ENCODE measurements at regions not wholly inside any gene's neighbourhood (a gene's known extent, or its start where the extent isn't known, plus 50 kb on each side); places are given as distances from the start of the nearest gene placed in this dataset.
"Not testable (repeated sequence)": the region's sequence is repeated elsewhere in the genome, so short reads cannot be mapped to it uniquely, and the experiment has no call there.

GRCh38 chr2:235105821-235106359 is 154.1 kb downstream of the SH3BP4 start:
- intact Hi-C loops (cut with DNase I; ENCODE audit: low total_unique reads): no loop called here
- no peak for TF ChIP-seq CTCF (IDR thresholded peaks at IDR 0.05)
- TF ChIP-seq POLR2A (IDR thresholded peaks at IDR 0.05): no peak

GRCh38 chr2:235106874-235107639 is 155.2 kb downstream of the SH3BP4 start:
- WGBS, 2 donors: 53 to 62% methylated on average over 10 of the region's 10 CpGs
- intact Hi-C loops (cut with DNase I; ENCODE audit: low total_unique reads): no loop called here
- peak in 1 of 2 donors; percentile 47 for DNase-seq (ENCODE audit: low spot score in 2 of 2)
- H3K4me3 ChIP-seq (ENCODE audit: low read depth, poor library complexity, severe bottlenecking): no peak overlapping the region
- TF ChIP-seq CTCF (IDR thresholded peaks at IDR 0.05) (no peak), POLR2A (IDR thresholded peaks at IDR 0.05) (no peak)

More at GRCh38 chr2:235105821-235106359, 154.1 kb downstream of the SH3BP4 start:
- H3K4me3 ChIP-seq (ENCODE audit: low read depth, poor library complexity, severe bottlenecking): no peak overlapping the region
- 89 to 90% methylated on average over 19 of the region's 19 CpGs for WGBS, 2 donors
- DNase-seq (ENCODE audit: low spot score in 2 of 2): no peak

- intact Hi-C loops (cut with DNase I; ENCODE audit: low total_unique reads): no loop called here
- no peak overlapping the region for H3K4me3 ChIP-seq (ENCODE audit: low read depth, poor library complexity, severe bottlenecking)
- TF ChIP-seq POLR2A (IDR thresholded peaks at IDR 0.05): no peak
- TF ChIP-seq CTCF (IDR thresholded peaks at IDR 0.05): no peak
- peak in 1 of 2 donors; percentile 1 for DNase-seq (ENCODE audit: low spot score in 2 of 2)
- WGBS, 2 donors: 86 to 93% methylated on average over 3 of the region's 3 CpGs
These were observed 155.8 kb downstream of the SH3BP4 start for GRCh38 chr2:235107640-235107951.

GRCh38 chr2:235109561-235109960 is 157.7 kb downstream of the SH3BP4 start:
- H3K4me3 ChIP-seq (ENCODE audit: low read depth, poor library complexity, severe bottlenecking); DNase-seq (ENCODE audit: low spot score in 2 of 2); intact Hi-C loops (cut with DNase I; ENCODE audit: low total_unique reads): not testable (repeated sequence)
- WGBS, 2 donors: 91 to 93% methylated on average over 7 of the region's 7 CpGs

GRCh38 chr2:235112365-235112764 is 160.5 kb downstream of the SH3BP4 start:
- H3K4me3 ChIP-seq (ENCODE audit: low read depth, poor library complexity, severe bottlenecking): no peak overlapping the region
- TF ChIP-seq POLR2A (IDR thresholded peaks at IDR 0.05) (no peak), CTCF (IDR thresholded peaks at IDR 0.05) (no peak)
- no peak for DNase-seq (ENCODE audit: low spot score in 2 of 2)
- intact Hi-C loops (cut with DNase I; ENCODE audit: low total_unique reads): no loop called here
- WGBS, 2 donors: 85 to 95% methylated on average over 4 of the region's 4 CpGs

- no peak for TF ChIP-seq CTCF (IDR thresholded peaks at IDR 0.05)
- no peak for TF ChIP-seq POLR2A (IDR thresholded peaks at IDR 0.05)
- no peak overlapping the region for H3K4me3 ChIP-seq (ENCODE audit: low read depth, poor library complexity, severe bottlenecking)
- intact Hi-C loops (cut with DNase I; ENCODE audit: low total_unique reads): no loop called here
- no peak for DNase-seq (ENCODE audit: low spot score in 2 of 2)
- WGBS, 2 donors: 60 to 67% methylated on average over 8 to 10 of the region's 10 CpGs
These were observed 162.0 kb downstream of the SH3BP4 start for GRCh38 chr2:235113854-235114253.
